Fibroblast of villous mesenchyme (primary cell): ENCODE measurements at regions not wholly inside any gene's neighbourhood (a gene's known extent, or its start where the extent isn't known, plus 50 kb on each side); places are given as distances from the start of the nearest gene placed in this dataset.

ENCODE experiments used
- DNase-seq: peaks from one replicate; pipeline ENCODE4 v3.0.0-alpha.2; 2010; ENCODE audit warnings: low read depth
- H3K4me3 ChIP-seq: 2 replicates; pipeline ENCODE4 v1.5.1; 2011; ENCODE audit warnings: low read depth, mild to moderate bottlenecking, low read length
- TF ChIP-seq, protein P1 (sequence below): IDR thresholded peaks from 2 replicates; pipeline ENCODE4 v1.5.1; 2012; ENCODE audit warnings: low read depth, mild to moderate bottlenecking, low read length; ENCODE audit not compliant: insufficient read depth

DNA sequence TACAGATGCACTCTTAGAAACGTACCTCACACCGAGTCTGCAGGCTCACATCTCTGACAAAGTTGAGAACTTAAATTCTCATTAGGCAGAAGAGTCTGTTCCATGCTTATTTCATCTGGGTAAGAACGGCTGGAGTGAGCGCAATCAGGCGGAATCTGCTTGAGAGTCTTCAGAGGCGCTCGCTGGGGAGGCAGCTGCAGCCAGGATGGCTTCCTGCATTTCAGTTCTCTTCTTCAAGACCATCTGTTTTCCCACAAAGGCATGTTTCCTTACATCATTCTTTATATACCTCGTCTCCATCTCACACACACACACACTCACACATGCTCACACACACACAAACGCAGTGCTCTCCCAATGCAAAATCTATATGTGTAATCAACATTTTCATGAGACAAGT, 497.1 kb downstream of the AJAP1 start:
- TF ChIP-seq, protein P1, sequence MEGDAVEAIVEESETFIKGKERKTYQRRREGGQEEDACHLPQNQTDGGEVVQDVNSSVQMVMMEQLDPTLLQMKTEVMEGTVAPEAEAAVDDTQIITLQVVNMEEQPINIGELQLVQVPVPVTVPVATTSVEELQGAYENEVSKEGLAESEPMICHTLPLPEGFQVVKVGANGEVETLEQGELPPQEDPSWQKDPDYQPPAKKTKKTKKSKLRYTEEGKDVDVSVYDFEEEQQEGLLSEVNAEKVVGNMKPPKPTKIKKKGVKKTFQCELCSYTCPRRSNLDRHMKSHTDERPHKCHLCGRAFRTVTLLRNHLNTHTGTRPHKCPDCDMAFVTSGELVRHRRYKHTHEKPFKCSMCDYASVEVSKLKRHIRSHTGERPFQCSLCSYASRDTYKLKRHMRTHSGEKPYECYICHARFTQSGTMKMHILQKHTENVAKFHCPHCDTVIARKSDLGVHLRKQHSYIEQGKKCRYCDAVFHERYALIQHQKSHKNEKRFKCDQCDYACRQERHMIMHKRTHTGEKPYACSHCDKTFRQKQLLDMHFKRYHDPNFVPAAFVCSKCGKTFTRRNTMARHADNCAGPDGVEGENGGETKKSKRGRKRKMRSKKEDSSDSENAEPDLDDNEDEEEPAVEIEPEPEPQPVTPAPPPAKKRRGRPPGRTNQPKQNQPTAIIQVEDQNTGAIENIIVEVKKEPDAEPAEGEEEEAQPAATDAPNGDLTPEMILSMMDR = no peak
- no peak for DNase-seq

DNA sequence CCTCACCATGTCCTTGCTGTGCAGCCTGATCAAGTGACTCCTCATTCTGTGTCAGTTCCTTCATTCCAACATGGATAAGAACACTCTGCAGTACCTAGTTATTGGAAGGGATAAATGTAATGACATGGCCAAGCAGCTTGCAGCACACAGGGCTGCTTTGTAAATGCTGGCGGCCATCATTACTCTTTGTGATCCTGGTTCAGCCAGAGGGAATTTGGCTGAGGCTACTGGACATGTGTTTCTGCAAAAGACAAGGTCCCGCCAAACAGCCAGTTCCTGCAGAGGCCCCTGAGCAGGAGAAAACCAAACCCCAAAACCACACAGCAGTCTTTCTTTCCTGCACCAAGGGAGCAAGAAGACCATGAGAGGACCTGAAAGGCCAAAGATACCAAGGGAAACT, 495.8 kb downstream of the AJAP1 start:
- TF ChIP-seq, protein P1 = no peak
- no peak overlapping the region for H3K4me3 ChIP-seq
- no peak for DNase-seq

More for the DNA sequence above, 497.1 kb downstream of the AJAP1 start:
- no peak overlapping the region for H3K4me3 ChIP-seq

DNA sequence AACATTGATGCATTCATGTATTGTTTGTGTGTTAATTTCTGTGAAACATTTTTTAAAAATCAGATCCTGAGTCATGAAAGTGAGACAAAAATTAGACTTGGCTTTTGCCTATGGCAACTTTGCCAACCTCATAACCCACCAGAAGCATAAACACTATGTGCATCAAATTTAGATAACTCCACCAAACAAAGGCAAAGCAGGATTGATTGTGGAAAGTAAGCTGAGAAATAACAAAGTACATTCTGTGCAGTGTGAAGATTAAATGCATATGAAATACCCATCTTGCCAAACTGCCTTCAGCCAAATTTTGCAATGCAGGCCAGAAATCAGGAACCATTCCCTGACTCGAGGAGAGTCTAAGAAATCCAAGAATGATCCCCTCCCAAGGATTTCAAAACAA, 493.4 kb downstream of the AJAP1 start:
- H3K4me3 ChIP-seq = no peak overlapping the region
- TF ChIP-seq, protein P1 = no peak
- DNase-seq = no peak

DNA sequence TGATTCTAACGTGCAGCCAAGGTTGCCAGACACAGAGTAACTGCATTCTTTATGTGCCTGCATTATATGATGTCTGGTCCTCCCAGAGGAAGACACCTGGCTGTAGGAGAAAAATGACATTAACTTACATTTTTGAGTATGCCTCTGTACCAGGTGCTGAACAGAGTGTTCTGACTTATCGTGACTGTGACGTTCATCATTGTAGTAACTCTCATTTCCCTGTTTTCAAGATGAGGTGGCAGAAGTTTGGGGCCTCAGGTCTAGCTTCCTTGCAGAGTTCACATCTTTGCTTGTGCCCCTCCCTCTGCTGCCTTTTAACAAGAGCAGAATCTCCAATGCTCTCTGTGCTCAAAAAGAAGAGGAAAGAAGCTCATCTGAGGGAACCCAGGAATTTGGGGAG, 488.0 kb downstream of the AJAP1 start:
- no peak overlapping the region for H3K4me3 ChIP-seq

DNA sequence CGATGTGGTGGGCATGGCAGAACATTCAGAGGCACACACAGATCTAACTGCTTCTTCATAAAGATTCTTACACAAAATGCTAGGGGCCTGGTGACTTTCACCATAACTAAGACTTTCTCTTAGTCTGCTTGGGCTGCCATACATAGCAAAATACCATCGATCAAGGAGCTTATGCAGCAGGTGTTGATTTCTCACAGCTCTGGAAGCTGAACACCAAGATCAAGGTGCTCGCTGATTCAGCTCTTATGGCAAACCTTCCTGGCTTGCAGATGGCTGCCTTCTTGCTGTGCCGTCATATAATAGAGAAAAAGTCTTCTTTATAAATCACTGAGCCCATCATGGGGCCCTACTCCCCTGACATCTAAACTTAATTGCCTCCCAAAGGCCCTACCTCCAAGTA, 487.3 kb downstream of the AJAP1 start:
- TF ChIP-seq, protein P1 = no peak
- DNase-seq = no peak
- H3K4me3 ChIP-seq = no peak overlapping the region

More for the DNA sequence above, 488.0 kb downstream of the AJAP1 start:
- DNase-seq = no peak
- TF ChIP-seq, protein P1 = no peak

DNA sequence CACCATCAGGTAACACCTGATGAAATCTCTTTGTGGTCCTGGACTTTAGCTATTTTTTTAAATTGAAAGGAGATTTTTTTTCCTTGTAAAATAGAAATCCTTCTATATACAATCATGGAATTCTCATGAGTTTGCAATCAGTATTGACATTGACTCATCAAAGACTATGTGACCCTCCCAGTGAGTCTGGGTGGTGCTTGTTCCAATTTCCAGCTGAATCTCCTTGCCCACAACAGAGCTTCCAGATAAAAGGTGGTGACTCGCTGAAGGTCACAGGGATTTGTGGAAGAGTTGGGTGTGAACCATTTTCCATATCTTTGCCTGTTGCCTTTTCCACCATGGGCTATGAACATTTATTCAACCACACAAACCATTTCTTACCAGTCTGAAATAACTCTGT, 486.6 kb downstream of the AJAP1 start:
- DNase-seq = no peak
- no peak overlapping the region for H3K4me3 ChIP-seq
- TF ChIP-seq, protein P1 = no peak

DNA sequence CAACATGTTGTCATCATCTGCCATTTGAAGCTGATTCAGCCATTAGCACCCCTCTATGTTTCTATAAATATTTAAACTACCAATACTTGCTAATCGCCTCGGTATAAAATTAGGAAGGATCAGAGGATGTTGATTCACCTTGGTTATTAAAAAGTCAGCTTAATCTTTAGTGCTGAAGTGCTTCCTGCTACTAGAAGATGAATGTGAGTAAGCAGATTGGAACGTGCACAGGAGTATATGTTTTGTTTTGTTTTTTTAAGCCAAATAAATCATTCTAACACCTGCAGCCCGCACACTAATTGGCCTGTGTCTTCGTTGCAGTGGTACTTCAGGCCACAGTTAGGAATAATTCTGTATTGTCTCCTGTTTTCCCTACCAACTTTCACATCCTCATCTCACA, 485.7 kb downstream of the AJAP1 start:
- TF ChIP-seq, protein P1 = no peak
- no peak overlapping the region for H3K4me3 ChIP-seq
- no peak for DNase-seq
